ENCODE measurements at regions not wholly inside any gene's neighbourhood (a gene's known extent, or its start where the extent isn't known, plus 50 kb on each side); places are given as distances from the start of the nearest gene placed in this dataset.
"Not testable (repeated sequence)": the region's sequence is repeated elsewhere in the genome, so short reads cannot be mapped to it uniquely, and the experiment has no call there.

- TF ChIP-seq CTCF (IDR thresholded peaks at IDR 0.05) = no peak
- Histone ChIP-seq H3K27me3 (no peaks in the 10 kb centered on the region), H3K9me3 (no peaks in the 10 kb centered on the region), H3K4me1 (ENCODE audit: control insufficient read depth in 1 of 2, insufficient read depth in 1 of 2, low read depth in 1 of 2, low read length in 1 of 2) (no peaks in the 10 kb centered on the region), H3K27ac (no peak overlapping the region), H3K4me3 (ENCODE audit: low read depth in 1 of 2, low read length in 1 of 2) (no peak overlapping the region), H3K36me3 (no peaks in the 10 kb centered on the region)
Measured at GRCh38 chr6:152811785-152812184, 61.2 kb downstream of the VIP start.

GRCh38 chr6:152815230-152815872, 64.8 kb downstream of the VIP start:
- Histone ChIP-seq H3K27ac (no peak overlapping the region), H3K4me3 (ENCODE audit: low read depth in 1 of 2, low read length in 1 of 2) (no peak overlapping the region), H3K27me3 (no peaks in the 10 kb centered on the region), H3K9me3 (no peaks in the 10 kb centered on the region), H3K36me3 (no peaks in the 10 kb centered on the region), H3K4me1 (ENCODE audit: control insufficient read depth in 1 of 2, insufficient read depth in 1 of 2, low read depth in 1 of 2, low read length in 1 of 2) (no peaks in the 10 kb centered on the region)
- TF ChIP-seq CTCF (IDR thresholded peaks at IDR 0.05) = no peak

- H3K27me3 ChIP-seq = no peaks in the 10 kb centered on the region
- no peaks in the 10 kb centered on the region for H3K36me3 ChIP-seq
- H3K4me3 ChIP-seq (ENCODE audit: low read depth in 1 of 2, low read length in 1 of 2) = no peak overlapping the region
- no peak for TF ChIP-seq CTCF (IDR thresholded peaks at IDR 0.05)
- H3K4me1 ChIP-seq (ENCODE audit: control insufficient read depth in 1 of 2, insufficient read depth in 1 of 2, low read depth in 1 of 2, low read length in 1 of 2) = no peaks in the 10 kb centered on the region
- H3K27ac ChIP-seq = no peak overlapping the region
- no peaks in the 10 kb centered on the region for H3K9me3 ChIP-seq
Measured at GRCh38 chr6:152816055-152816454, 65.5 kb downstream of the VIP start.

GRCh38 chr6:152821525-152821924, 70.9 kb downstream of the VIP start:
- no peak for TF ChIP-seq CTCF (IDR thresholded peaks at IDR 0.05)
- no peaks in the 10 kb centered on the region for H3K27me3 ChIP-seq
- H3K9me3 ChIP-seq = no peaks in the 10 kb centered on the region
- H3K4me1 ChIP-seq (ENCODE audit: control insufficient read depth in 1 of 2, insufficient read depth in 1 of 2, low read depth in 1 of 2, low read length in 1 of 2) = no peaks in the 10 kb centered on the region
- no peak overlapping the region for H3K4me3 ChIP-seq (ENCODE audit: low read depth in 1 of 2, low read length in 1 of 2)
- H3K36me3 ChIP-seq = no peaks in the 10 kb centered on the region
- no peak overlapping the region for H3K27ac ChIP-seq

GRCh38 chr6:152824666-152825065, 74.1 kb downstream of the VIP start:
- no peak for TF ChIP-seq CTCF (IDR thresholded peaks at IDR 0.05)
- H3K27ac ChIP-seq = no peak overlapping the region
- H3K4me3 ChIP-seq (ENCODE audit: low read depth in 1 of 2, low read length in 1 of 2) = no peak overlapping the region
- H3K4me1 ChIP-seq (ENCODE audit: control insufficient read depth in 1 of 2, insufficient read depth in 1 of 2, low read depth in 1 of 2, low read length in 1 of 2) = no peaks in the 10 kb centered on the region
- no peaks in the 10 kb centered on the region for H3K36me3 ChIP-seq
- H3K9me3 ChIP-seq = no peaks in the 10 kb centered on the region
- H3K27me3 ChIP-seq = no peaks in the 10 kb centered on the region

GRCh38 chr6:152828431-152828830, 77.8 kb downstream of the VIP start:
- no peak overlapping the region for H3K4me3 ChIP-seq (ENCODE audit: low read depth in 1 of 2, low read length in 1 of 2)
- no peak overlapping the region for H3K27ac ChIP-seq
- no peaks in the 10 kb centered on the region for H3K27me3 ChIP-seq
- H3K36me3 ChIP-seq = no peaks in the 10 kb centered on the region
- H3K4me1 ChIP-seq (ENCODE audit: control insufficient read depth in 1 of 2, insufficient read depth in 1 of 2, low read depth in 1 of 2, low read length in 1 of 2) = no peaks in the 10 kb centered on the region
- TF ChIP-seq CTCF (IDR thresholded peaks at IDR 0.05) = no peak
- H3K9me3 ChIP-seq = no peaks in the 10 kb centered on the region

- H3K4me3 ChIP-seq (ENCODE audit: low read depth in 1 of 2, low read length in 1 of 2); H3K27me3 ChIP-seq; H3K4me1 ChIP-seq (ENCODE audit: control insufficient read depth in 1 of 2, insufficient read depth in 1 of 2, low read depth in 1 of 2, low read length in 1 of 2); H3K27ac ChIP-seq; H3K9me3 ChIP-seq; H3K36me3 ChIP-seq: not testable (repeated sequence)
Measured at GRCh38 chr6:152834366-152834765, 83.8 kb downstream of the VIP start.

All from neutrophil (primary cell).